OCI-LY3 (cell line): ENCODE measurements at regions not wholly inside any gene's neighbourhood (a gene's known extent, or its start where the extent isn't known, plus 50 kb on each side); places are given as distances from the start of the nearest gene placed in this dataset.

Source experiments
- H2AFZ ChIP-seq: fragments of 200-600, 300-600 bp; shearing (Covaris generic); 2 replicates; pipeline ENCODE4 v1.6.0; 2014; ENCODE audit warnings: antibody characterized with exemption, low read depth, low read length
- H3K27ac ChIP-seq: fragments of 200-600, 300-600 bp; sonication (generic); 2 replicates; pipeline ENCODE4 v1.5.1; 2014; ENCODE audit warnings: mild to moderate bottlenecking, low read length, moderate library complexity, mixed read lengths
- H3K27me3 ChIP-seq: fragments of 200-600, 300-600 bp; sonication (generic); 2 replicates; pipeline ENCODE4 v1.6.1; 2014; ENCODE audit warnings: low read depth, low read length, mixed read lengths
- H3K36me3 ChIP-seq: fragments of 200-600, 300-600 bp; sonication (generic); replicated peaks from 2 replicates; pipeline ENCODE3; 2014; ENCODE audit warnings: low read depth, low read length, mixed read lengths
- H3K4me1 ChIP-seq: fragments of 300-600, 200-600 bp; sonication (generic); 2 replicates; pipeline ENCODE4 v1.6.1; 2014; ENCODE audit warnings: low read length, mixed read lengths
- H3K4me2 ChIP-seq: fragments of 200-600, 300-600 bp; sonication (generic); 2 replicates; pipeline ENCODE4 v1.6.1; 2014; ENCODE audit warnings: low read length, mixed read lengths
- H3K4me3 ChIP-seq: fragments of 300-600, 200-600 bp; sonication (generic); 2 replicates; pipeline ENCODE4 v1.5.1; 2014; ENCODE audit warnings: antibody characterized with exemption, mild to moderate bottlenecking, low read length, moderate library complexity
- H3K79me2 ChIP-seq: fragments of 300-600, 200-600 bp; shearing (Covaris generic); 2 replicates; pipeline ENCODE4 v1.6.1; 2014; ENCODE audit warnings: mild to moderate bottlenecking, low read length, mixed read lengths
- H3K9ac ChIP-seq: fragments of 300-600, 200-600 bp; shearing (Covaris generic); 2 replicates; pipeline ENCODE4 v1.6.0; 2014; ENCODE audit warnings: mild to moderate bottlenecking, low read length, moderate library complexity
- H3K9me3 ChIP-seq: fragments of 200-600, 300-600 bp; shearing (Covaris generic); 2 replicates; pipeline ENCODE4 v1.6.1; 2014; ENCODE audit warnings: low read length, mixed read lengths; ENCODE audit not compliant: insufficient read depth
- H4K20me1 ChIP-seq: fragments of 200-600, 300-600 bp; sonication (generic); 2 replicates; pipeline ENCODE4 v1.6.1; 2016; ENCODE audit warnings: low read length, mixed read lengths; ENCODE audit not compliant: insufficient read depth
- CTCF ChIP-seq: fragments of 200-600, 300-600 bp; sonication (generic); IDR thresholded peaks from 2 replicates; pipeline ENCODE4 v1.5.1; 2014; ENCODE audit warnings: antibody characterized with exemption, low read length, low read depth
- EZH2phosphoT487 ChIP-seq: fragments of 200-600 bp; shearing (Covaris generic); IDR thresholded peaks from 2 replicates; pipeline ENCODE4 v1.6.1; 2018; ENCODE audit warnings: antibody characterized with exemption, mixed run types, low read depth

GRCh38 chr2:94958245-94958644 lies 67.3 kb upstream of the MAL start:
- Histone ChIP-seq H3K4me2 (no peak overlapping the region), H3K9ac (no peak overlapping the region)

DNA sequence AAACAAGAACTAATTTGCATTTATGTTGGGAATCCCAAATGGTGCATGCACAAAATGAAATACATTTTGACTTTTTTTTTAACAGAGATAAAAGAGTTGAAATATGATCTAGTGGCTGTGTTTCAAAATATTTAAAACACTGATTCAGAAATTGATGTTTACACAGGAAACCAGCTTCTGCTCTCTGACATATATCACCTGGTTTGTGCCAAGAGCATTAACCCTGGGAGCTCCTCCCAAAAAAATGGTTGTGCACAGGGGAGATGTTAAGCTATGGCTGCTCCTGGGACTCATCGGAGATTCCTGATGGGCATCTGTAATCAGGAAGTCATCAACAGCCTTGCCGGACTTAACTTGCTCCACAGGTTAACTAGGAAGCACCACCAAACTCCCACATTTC lies 65.2 kb upstream of the MAL start:
- TF ChIP-seq EZH2phosphoT487 = no peak
- TF ChIP-seq CTCF = no peak

More at GRCh38 chr2:94958245-94958644, 67.3 kb upstream of the MAL start:
- Histone ChIP-seq H3K4me3 (no peak overlapping the region), H3K9me3 (no peaks in the 10 kb centered on the region), H4K20me1 (no peaks in the 10 kb centered on the region), H3K4me1 (no peaks in the 10 kb centered on the region), H2AFZ (no peak overlapping the region), H3K27ac (no peak overlapping the region), H3K79me2 (no peaks in the 10 kb centered on the region), H3K36me3 (no peaks in the 10 kb centered on the region), H3K27me3 (peaks cover 28% of the 10 kb centered on the region; the same call in 1 of the 2 replicates)
- TF ChIP-seq EZH2phosphoT487 = no peak
- no peak for TF ChIP-seq CTCF

DNA sequence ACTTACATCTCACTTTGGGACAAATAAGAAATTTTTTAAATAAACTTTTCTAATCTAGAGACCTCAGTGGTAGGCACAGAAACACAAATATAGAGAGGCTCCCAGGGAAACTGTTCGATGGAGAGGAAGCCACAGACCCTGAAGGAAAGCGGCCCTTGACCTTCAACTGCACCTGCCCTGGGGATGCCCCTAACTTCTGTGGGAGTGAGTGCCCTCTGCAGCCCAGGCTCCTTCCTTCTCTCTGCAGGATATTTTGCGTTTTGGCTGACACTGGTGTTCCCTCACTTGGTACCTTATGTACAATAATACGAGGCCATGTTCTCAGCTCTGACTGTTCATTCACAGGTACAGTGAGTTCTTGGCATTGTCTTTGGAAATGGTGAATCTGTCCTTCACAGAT lies 64.8 kb upstream of the MAL start:
- no peaks in the 10 kb centered on the region for H4K20me1 ChIP-seq
- H3K9me3 ChIP-seq = no peaks in the 10 kb centered on the region
- H3K4me3 ChIP-seq = no peak overlapping the region
- no peak overlapping the region for H3K4me2 ChIP-seq
- H3K27ac ChIP-seq = no peak overlapping the region
- H3K36me3 ChIP-seq = no peaks in the 10 kb centered on the region
- TF ChIP-seq EZH2phosphoT487 (no peak), CTCF (no peak)
- no peak overlapping the region for H2AFZ ChIP-seq
- H3K27me3 ChIP-seq = peaks cover 38% of the 10 kb centered on the region
- H3K4me1 ChIP-seq = no peaks in the 10 kb centered on the region
- H3K9ac ChIP-seq = no peak overlapping the region
- H3K79me2 ChIP-seq = no peaks in the 10 kb centered on the region

More for the DNA sequence above, 65.2 kb upstream of the MAL start:
- H3K9me3 ChIP-seq = no peaks in the 10 kb centered on the region
- H3K9ac ChIP-seq = no peak overlapping the region
- H4K20me1 ChIP-seq = no peaks in the 10 kb centered on the region
- H3K36me3 ChIP-seq = no peaks in the 10 kb centered on the region
- no peaks in the 10 kb centered on the region for H3K4me1 ChIP-seq
- H3K79me2 ChIP-seq = no peaks in the 10 kb centered on the region
- H3K4me2 ChIP-seq = no peak overlapping the region
- no peak overlapping the region for H3K4me3 ChIP-seq
- H3K27me3 ChIP-seq = peaks cover 39% of the 10 kb centered on the region
- H3K27ac ChIP-seq = no peak overlapping the region
- no peak overlapping the region for H2AFZ ChIP-seq

DNA sequence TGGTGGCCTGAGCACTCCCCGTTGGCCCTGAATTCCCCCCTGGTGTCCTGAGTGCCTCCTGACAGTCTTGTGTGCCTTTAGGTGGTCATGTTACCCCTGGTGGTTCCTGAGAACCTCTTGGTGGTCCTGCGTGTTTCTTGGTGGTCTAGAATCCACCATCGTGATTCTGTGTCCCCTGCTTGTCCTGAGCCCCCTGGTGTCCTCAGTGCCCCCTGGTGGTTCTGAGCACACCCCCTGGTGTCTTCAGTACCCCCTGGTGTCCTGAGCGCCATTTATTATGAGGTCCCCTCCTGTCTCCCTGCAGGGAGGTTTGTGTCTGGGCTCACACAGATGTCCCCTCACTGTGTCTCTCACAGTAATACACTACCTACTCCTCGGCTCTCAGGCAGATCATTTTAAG lies 61.3 kb upstream of the MAL start:
- Histone ChIP-seq H3K27ac (no peak overlapping the region), H3K27me3 (peaks cover 49% of the 10 kb centered on the region)

More for the DNA sequence above, 61.3 kb upstream of the MAL start:
- no peaks in the 10 kb centered on the region for H3K36me3 ChIP-seq
- no peaks in the 10 kb centered on the region for H4K20me1 ChIP-seq
- TF ChIP-seq EZH2phosphoT487 (no peak), CTCF (no peak)
- H2AFZ ChIP-seq = no peak overlapping the region
- no peaks in the 10 kb centered on the region for H3K9me3 ChIP-seq
- no peak overlapping the region for H3K4me3 ChIP-seq
- H3K9ac ChIP-seq = no peak overlapping the region
- H3K4me1 ChIP-seq = no peaks in the 10 kb centered on the region
- no peak overlapping the region for H3K4me2 ChIP-seq
- no peaks in the 10 kb centered on the region for H3K79me2 ChIP-seq
